Endothelial cell of umbilical vein (primary cell): ENCODE measurements at regions not wholly inside any gene's neighbourhood (a gene's known extent, or its start where the extent isn't known, plus 50 kb on each side); places are given as distances from the start of the nearest gene placed in this dataset.

Source experiments
- BruUV-seq: library from RNA; stranded (reverse); fragments of 400-500 nt; replicated peaks from 2 replicates; lab custom pipeline; 2021; lab: Mats Ljungman, UMichigan
- CTCF ChIA-PET: fragments of 300-600, 350-600 bp; sonication (Branson Sonifier 250); formaldehyde crosslinking; loops from one replicate; lab custom pipeline; 2021; ENCODE audit warnings: antibody characterized with exemption, inconsistent platforms; lab: Charles Lee
- POLR2A ChIA-PET: fragments of 300-600, 350-600 bp; sonication (Branson Sonifier 250); formaldehyde crosslinking; loops from one replicate; lab custom pipeline; 2021; ENCODE audit warnings: antibody characterized with exemption, inconsistent platforms; lab: Charles Lee
- DNase-seq: peaks from one replicate; pipeline ENCODE4 v3.0.0-alpha.2; 2011; ENCODE audit warnings: low read depth, low spot score
- FAIRE-seq: peaks from 2 replicates; lab custom pipeline; 2011; peaks lifted over from hg19 to GRCh38; lab: Jason Lieb, UNC
- H2AFZ ChIP-seq: 2 replicates; pipeline ENCODE4 v1.6.0; 2012; ENCODE audit warnings: low read depth, low read length, control low read depth, inconsistent platforms
- H3K27ac ChIP-seq: 2 replicates; pipeline ENCODE4 v1.5.1; 2011; ENCODE audit warnings: low read depth, mild to moderate bottlenecking, control low read depth, low read length, moderate library complexity; ENCODE audit not compliant: insufficient read depth
- H3K27me3 ChIP-seq, 2 experiments: 2 replicates each; pipeline versions ENCODE4 v1.6.0 to v1.6.1; 2011; ENCODE audit warnings: low read length in 2 of 2, mixed read lengths in 1 of 2; ENCODE audit not compliant: control insufficient read depth in 2 of 2, insufficient read depth in 2 of 2
- H3K36me3 ChIP-seq, 2 experiments: 2 replicates in 1 of 2; 3 replicates in 1 of 2; pipeline ENCODE4 v1.5.1; 2011; ENCODE audit warnings: low read length in 2 of 2, mild to moderate bottlenecking in 1 of 2, moderate library complexity in 1 of 2; ENCODE audit not compliant: control insufficient read depth in 2 of 2, insufficient read depth in 2 of 2; ENCODE audit errors: extremely low read depth in 1 of 2
- H3K4me1 ChIP-seq: 3 replicates; pipeline ENCODE4 v1.5.1; 2011; ENCODE audit warnings: mild to moderate bottlenecking, low read length; ENCODE audit not compliant: control insufficient read depth, insufficient read depth; ENCODE audit errors: extremely low read depth
- H3K4me2 ChIP-seq: 2 replicates; pipeline ENCODE4 v1.6.1; 2011; ENCODE audit warnings: low read length, control low read depth, mixed read lengths; ENCODE audit not compliant: insufficient read depth
- H3K4me3 ChIP-seq, 3 experiments: fragments of 200-600 bp in 1 of 3; sonication (generic), shearing (Covaris generic) in 1 of 3; replicated peaks in 1 of 3; 2 replicates each; pipeline ENCODE4 v1.5.1; 2011 to 2016; ENCODE audit warnings: control low read depth in 3 of 3, low read length in 3 of 3, mild to moderate bottlenecking in 2 of 3, inconsistent platforms in 1 of 3, low read depth in 1 of 3, moderate library complexity in 1 of 3; ENCODE audit not compliant: insufficient read depth in 1 of 3
- H3K79me2 ChIP-seq: 2 replicates; pipeline ENCODE4 v1.6.0; 2012; ENCODE audit warnings: low read length, inconsistent platforms; ENCODE audit not compliant: control insufficient read depth, insufficient read depth
- H3K9ac ChIP-seq: replicated peaks from 2 replicates; pipeline ENCODE3; 2011; ENCODE audit warnings: low read length, control low read depth; ENCODE audit not compliant: insufficient read depth; ENCODE audit errors: extremely low read depth
- H3K9me1 ChIP-seq: replicated peaks from 3 replicates; pipeline ENCODE4 v1.6.0; 2011; ENCODE audit warnings: mild to moderate bottlenecking, low read length; ENCODE audit not compliant: control insufficient read depth, insufficient read depth; ENCODE audit errors: extremely low read depth
- H3K9me3 ChIP-seq: replicated peaks from 2 replicates; pipeline ENCODE4 v1.5.1; 2012; ENCODE audit warnings: low read length, inconsistent platforms; ENCODE audit not compliant: control insufficient read depth, insufficient read depth
- H4K20me1 ChIP-seq: replicated peaks from 2 replicates; pipeline ENCODE3; 2011; ENCODE audit warnings: mild to moderate bottlenecking, low read length; ENCODE audit not compliant: control insufficient read depth, insufficient read depth; ENCODE audit errors: extremely low read depth
- EZH2 ChIP-seq: IDR thresholded peaks from 2 replicates; pipeline ENCODE4 v1.6.1; 2012; ENCODE audit warnings: borderline replicate concordance, low read depth, mild to moderate bottlenecking, moderate library complexity, low read length, inconsistent platforms; ENCODE audit not compliant: severe bottlenecking
- FOS ChIP-seq: IDR thresholded peaks from 2 replicates; pipeline ENCODE4 v1.6.1; 2011; ENCODE audit warnings: mild to moderate bottlenecking, low read length, moderate library complexity, borderline replicate concordance; ENCODE audit not compliant: insufficient read depth
- GATA2 ChIP-seq: IDR thresholded peaks from 2 replicates; pipeline ENCODE4 v1.7.0; 2011; ENCODE audit warnings: low read depth, mild to moderate bottlenecking, moderate library complexity, mixed read lengths, low read length; ENCODE audit not compliant: insufficient read length, insufficient read depth
- JUN ChIP-seq: IDR thresholded peaks from 2 replicates; pipeline ENCODE4 v1.6.1; 2011; ENCODE audit warnings: borderline replicate concordance, low read depth; ENCODE audit not compliant: insufficient read length, insufficient read depth
- MYC ChIP-seq: IDR thresholded peaks from one replicate; pipeline ENCODE4 v1.6.1; 2011; ENCODE audit warnings: mild to moderate bottlenecking, low read depth, low read length
- POLR2A ChIP-seq: IDR thresholded peaks from 2 replicates; pipeline ENCODE4 v1.6.1; 2012; ENCODE audit warnings: low read depth, mild to moderate bottlenecking, control low read depth, low read length
- POLR2AphosphoS5 ChIP-seq: IDR thresholded peaks from 2 replicates; pipeline ENCODE4 v1.6.1; 2012; ENCODE audit warnings: low read depth, mild to moderate bottlenecking, control low read depth, low read length, moderate library complexity; ENCODE audit not compliant: insufficient read depth
- dilution Hi-C: fragments of 300-500 bp; cut with MboI; formaldehyde crosslinking; loops from one replicate; pipeline ENCODE4 v1.15.0; 2019; ENCODE audit warnings: low sequenced_read_pairs; ENCODE audit not compliant: extremely low pct_ligation_motif_present
- intact Hi-C: fragments of 100-400 bp; cut with micrococcal nuclease; formaldehyde crosslinking; loops from one replicate; pipeline ENCODE4 v1.10.0; 2022
- TF ChIP-seq, protein P1 (sequence below): IDR thresholded peaks from 2 replicates; pipeline ENCODE4 v1.6.1; 2011; ENCODE audit not compliant: insufficient read depth, insufficient read length
- TF ChIP-seq, protein P2 (sequence below), 2 donors: IDR thresholded peaks; 1 replicate in 1 of 2; 2 replicates in 1 of 2; pipeline ENCODE4 v1.5.1; 2011; ENCODE audit warnings: low read length in 2 of 2, mild to moderate bottlenecking in 2 of 2, moderate library complexity in 2 of 2, control low read depth in 1 of 2, inconsistent platforms in 1 of 2, low read depth in 1 of 2; ENCODE audit not compliant: insufficient read depth in 1 of 2; ENCODE audit errors: extremely low read depth in 1 of 2

DNA sequence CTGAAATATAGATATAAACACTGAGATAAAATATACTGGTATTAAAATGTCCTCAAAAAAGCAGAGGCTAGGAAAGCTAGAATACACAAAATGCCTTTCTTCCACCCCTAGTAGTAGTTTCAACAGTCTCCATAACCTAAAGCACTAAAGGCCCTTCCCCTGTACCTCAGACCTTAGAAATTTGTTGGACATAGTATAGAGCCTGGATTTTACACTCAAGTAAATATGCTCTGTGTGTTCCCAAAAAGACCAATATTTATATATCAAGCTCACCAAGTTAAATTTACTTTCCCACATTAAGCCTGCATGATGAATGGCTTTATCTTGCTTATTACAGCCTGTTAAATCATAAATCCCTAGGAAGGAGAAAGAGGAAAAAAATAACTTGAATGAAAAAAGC is 378.7 kb upstream of the AZI2 start:
- TF ChIP-seq POLR2A (no peak), JUN (no peak), MYC (no peak), FOS (no peak), POLR2AphosphoS5 (no peak), EZH2 (no peak), GATA2 (no peak)
- TF ChIP-seq, protein P1, sequence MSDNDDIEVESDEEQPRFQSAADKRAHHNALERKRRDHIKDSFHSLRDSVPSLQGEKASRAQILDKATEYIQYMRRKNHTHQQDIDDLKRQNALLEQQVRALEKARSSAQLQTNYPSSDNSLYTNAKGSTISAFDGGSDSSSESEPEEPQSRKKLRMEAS: no peak
- TF ChIP-seq, protein P2, sequence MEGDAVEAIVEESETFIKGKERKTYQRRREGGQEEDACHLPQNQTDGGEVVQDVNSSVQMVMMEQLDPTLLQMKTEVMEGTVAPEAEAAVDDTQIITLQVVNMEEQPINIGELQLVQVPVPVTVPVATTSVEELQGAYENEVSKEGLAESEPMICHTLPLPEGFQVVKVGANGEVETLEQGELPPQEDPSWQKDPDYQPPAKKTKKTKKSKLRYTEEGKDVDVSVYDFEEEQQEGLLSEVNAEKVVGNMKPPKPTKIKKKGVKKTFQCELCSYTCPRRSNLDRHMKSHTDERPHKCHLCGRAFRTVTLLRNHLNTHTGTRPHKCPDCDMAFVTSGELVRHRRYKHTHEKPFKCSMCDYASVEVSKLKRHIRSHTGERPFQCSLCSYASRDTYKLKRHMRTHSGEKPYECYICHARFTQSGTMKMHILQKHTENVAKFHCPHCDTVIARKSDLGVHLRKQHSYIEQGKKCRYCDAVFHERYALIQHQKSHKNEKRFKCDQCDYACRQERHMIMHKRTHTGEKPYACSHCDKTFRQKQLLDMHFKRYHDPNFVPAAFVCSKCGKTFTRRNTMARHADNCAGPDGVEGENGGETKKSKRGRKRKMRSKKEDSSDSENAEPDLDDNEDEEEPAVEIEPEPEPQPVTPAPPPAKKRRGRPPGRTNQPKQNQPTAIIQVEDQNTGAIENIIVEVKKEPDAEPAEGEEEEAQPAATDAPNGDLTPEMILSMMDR (IDR thresholded peaks at IDR 0.05; ENCODE audit: extremely low read depth in 1 of 2, insufficient read depth in 1 of 2, low read depth in 1 of 2, low read length in 2 of 2): no peak
- Histone ChIP-seq H4K20me1 (no peaks in the 10 kb centered on the region), H3K9me1 (no peaks in the 10 kb centered on the region), H3K4me1 (no peaks in the 10 kb centered on the region), H2AFZ (no peak overlapping the region), H3K9me3 (no peaks in the 10 kb centered on the region), H3K27ac (no peak overlapping the region), H3K4me2 (no peak overlapping the region), H3K36me3 (no peaks in the 10 kb centered on the region), H3K9ac (no peak overlapping the region), H3K79me2 (no peaks in the 10 kb centered on the region), H3K27me3 (no peaks in the 10 kb centered on the region), H3K4me3 (no peak overlapping the region)
- FAIRE-seq (no peak), DNase-seq (no peak)
- dilution Hi-C loops (no loop called here), intact Hi-C loops (loop anchor here (1.0 kb wide), 2 partner anchors 60 to 251 kb away; no protein-coding TSS in a partner anchor)
- ChIA-PET CTCF (interaction anchor here (1.5 to 5.0 kb wide), 6 partner anchors 13 to 251 kb away, joined by 3 to 131 read pairs (median 6); no protein-coding TSS in a partner anchor), POLR2A (no interaction called here)
- no TSS peak for BruUV-seq
